ENCODE measurements at regions not wholly inside any gene's neighbourhood (a gene's known extent, or its start where the extent isn't known, plus 50 kb on each side); places are given as distances from the start of the nearest gene placed in this dataset.

DNA sequence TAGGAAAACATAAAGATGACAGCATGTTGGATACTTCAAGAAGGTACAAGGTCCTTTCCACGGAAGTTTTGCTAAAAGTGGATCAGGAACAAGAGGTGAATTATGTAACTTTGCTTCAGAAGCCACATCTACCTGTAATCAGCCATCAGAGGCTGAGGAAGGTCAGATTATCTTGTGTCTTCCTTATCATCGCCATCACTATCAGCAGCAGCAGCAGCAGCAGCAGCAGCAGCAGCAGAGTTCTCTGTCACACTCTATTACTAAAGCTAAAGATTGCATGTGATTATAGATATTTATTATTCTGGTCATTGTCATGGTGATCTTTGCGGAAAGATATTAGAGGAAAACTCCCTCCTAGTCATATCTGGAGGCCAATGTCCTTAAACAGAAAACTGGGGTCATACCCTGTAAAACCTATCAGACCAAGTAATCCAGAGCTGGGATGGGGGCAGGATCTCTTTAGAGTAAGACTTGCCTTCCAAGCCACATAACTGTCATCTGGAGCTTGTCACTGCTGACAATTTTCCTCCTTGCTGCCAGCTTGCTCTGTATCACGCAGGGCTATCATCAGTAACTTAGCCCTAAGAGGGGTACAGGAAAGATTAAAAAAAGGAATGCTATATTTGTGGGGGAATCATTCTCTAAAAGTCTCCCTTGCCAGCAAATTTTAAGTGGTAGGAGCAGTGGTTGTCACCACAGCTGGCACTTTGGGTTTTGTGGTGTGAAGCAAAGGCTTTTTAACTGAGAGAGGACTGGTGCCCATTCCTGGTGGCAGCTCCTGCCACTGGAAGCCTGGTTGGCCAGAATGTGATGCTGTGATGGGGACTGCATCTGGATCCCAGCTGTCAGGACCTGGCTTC is 130.9 kb upstream of the RASGRP1 start:
- TF ChIP-seq EZH2phosphoT487 (IDR thresholded peaks at IDR 0.05; ENCODE audit: insufficient read depth, low read depth) (no peak), EZH2 (IDR thresholded peaks at IDR 0.05; ENCODE audit: insufficient read depth, poor library complexity, severe bottlenecking) (no peak)
